Embryonic facial prominence (tissue), 1 donor: ENCODE measurements at regions not wholly inside any gene's neighbourhood (a gene's known extent, or its start where the extent isn't known, plus 50 kb on each side); places are given as distances from the start of the nearest gene placed in this dataset.
"Not testable (repeated sequence)": the region's sequence is repeated elsewhere in the genome, so short reads cannot be mapped to it uniquely, and the experiment has no call there.

ENCODE experiments used
- DNase-seq: peaks from one replicate; pipeline ENCODE4 v3.0.0-alpha.2; 2016; ENCODE audit errors: extremely low spot score

GRCh38 chr2:129189617-129190319 lies 789.7 kb upstream of the RAB6C start:
- DNase-seq = no peak

DNA sequence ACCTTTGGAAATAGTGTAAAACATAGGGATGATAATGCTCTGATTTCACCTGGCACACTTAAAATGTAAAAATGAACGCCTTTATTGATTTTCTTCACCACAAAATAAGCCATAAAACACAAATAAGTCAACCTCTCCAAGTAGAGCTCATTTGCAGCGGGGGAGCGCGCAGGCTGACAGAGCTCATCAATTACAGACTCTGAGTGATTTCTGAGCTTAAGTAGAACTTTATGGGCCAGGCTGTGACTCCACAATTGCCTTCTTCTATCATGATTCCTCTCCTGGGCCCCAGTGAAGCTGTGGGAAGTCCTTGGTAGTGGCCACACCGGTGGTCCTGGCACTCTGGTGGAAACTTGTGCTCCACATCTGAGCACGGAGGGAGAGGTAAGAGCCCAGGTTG lies 789.0 kb upstream of the RAB6C start:
- no peak for DNase-seq

GRCh38 chr2:129191530-129191929 lies 787.9 kb upstream of the RAB6C start:
- DNase-seq = no peak

- DNase-seq = no peak
Measured at GRCh38 chr2:129192117-129192516, 787.3 kb upstream of the RAB6C start.

DNA sequence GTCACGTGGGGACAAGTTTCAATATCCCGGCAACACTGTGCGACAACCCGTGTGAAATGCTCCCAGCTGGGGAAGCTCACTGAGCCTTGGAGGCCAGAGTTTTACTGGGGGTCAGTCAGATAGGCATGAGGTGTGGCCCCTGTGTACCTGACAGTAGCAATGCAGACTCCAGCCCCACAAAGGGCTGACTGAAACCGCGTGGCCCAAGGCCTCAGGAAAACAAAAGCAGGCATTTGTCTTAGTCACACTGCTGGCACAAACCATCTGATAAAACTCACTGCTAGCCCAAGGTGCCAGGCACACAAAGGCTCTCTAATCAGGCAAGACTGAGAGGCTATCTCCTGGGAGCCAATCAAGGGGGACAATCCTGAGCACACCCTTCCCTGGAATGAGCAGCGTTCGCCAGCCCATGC lies 786.6 kb upstream of the RAB6C start:
- no peak for DNase-seq

- DNase-seq = no peak
Measured at GRCh38 chr2:129193961-129194360, 785.5 kb upstream of the RAB6C start.

DNA sequence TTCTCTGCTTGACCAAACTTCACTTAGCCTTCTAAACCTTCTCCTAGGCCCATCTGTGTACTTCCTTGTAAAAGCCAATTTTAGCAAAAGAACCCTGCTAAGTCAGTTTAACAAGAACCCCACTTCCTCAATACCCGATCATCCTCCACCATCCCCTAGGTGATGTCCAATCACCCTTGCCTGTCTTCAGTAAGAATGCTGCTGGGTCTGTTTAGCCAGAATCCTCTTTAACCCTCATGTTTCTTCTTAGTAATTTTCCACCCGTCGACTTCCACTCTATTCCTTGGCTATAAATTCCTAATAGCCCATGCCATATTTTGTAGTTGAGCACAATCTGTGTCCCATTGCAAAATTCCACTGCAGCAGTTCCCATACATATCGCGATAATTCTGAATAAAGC lies 780.0 kb upstream of the RAB6C start:
- DNase-seq = no peak

- peak; percentile 19 for DNase-seq
Measured at GRCh38 chr2:129201696-129202095, 777.8 kb upstream of the RAB6C start.

DNA sequence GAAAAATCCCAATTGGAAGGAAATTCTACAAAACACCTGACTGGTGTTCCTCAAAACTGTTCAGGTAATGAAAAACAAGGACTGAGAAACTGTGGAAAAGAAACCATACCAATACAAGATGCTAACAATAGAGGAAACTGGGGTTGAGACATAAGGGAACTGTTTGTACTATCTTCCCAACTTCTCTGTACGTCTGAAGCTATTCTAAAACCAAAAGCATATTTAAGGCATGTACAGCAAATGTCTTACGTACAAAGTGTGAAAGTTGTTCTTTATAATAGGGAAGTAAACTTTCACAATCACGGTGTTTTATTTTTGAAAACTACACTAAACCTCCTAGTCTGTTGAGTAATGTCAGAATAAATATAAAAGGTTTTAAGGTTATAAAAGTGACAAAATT lies 776.1 kb upstream of the RAB6C start:
- no peak for DNase-seq

GRCh38 chr2:129204581-129204980 lies 774.9 kb upstream of the RAB6C start:
- not testable (repeated sequence) for DNase-seq

DNA sequence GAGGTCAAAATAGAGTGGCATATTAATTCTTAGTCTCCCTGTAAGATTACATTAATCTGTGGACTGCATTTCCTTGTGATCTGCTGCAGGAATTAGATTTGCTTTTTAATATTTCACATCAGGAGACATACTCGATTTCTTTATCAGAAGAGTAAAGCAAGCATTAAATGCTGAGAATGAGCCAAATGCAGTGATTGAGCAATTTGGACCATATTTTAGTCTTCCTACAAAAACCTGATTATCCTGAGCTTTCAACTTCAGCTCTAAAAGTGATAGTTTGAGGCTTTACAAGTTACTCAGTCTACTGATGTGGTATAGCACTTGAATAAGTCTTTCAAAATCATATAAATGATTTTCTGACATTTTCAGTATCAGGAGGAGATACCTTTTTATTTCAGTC lies 774.3 kb upstream of the RAB6C start:
- no peak for DNase-seq

DNA sequence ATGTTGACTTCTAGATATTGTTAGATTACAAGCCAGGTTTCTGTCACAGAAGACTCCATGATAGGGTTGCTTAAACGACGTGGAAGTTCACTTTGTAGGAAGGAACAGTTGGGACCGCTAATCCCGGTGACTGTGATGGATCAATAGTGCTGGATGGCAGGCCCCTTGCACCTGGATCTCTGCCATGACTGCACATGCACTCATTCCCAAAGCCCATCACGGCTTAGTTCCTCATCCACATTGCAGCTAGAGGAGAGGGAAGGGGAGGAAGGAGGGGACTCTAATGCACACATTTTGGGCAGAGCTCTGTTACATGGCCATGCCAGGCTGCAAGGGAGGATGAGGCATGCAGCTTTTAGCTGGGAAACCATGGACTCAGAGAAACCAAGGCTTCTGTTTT lies 773.7 kb upstream of the RAB6C start:
- no peak for DNase-seq

DNA sequence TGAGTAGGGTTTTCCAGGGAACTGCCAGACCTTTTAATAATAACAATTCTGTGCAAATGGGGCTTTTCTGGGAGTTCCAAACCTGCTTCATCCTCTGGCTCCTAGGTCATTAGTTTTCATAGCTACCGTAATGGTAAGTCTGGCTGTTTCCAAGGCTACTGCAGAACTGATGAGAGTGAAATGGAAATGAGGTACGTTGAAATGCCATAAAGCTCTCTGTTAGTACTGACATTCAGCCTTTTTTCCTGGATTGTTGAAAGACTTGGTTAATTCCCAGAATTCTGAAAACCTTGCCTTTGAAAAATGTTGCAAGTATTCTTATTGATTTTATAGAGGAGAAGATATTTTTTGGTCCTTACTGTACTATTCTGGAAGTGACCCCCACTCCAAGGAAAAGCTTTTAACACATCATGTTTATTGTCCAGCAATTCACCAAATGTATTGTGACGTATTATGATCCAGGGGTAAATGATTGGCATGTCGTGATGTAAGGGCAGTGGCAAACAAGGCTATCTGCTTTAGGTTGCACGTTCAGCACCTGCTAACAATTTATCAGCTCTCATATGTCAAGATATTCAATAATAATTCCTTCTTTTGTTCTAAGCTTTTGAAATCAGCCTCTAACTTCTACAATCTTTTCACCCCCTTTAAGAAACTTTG lies 767.0 kb upstream of the RAB6C start:
- no peak for DNase-seq

DNA sequence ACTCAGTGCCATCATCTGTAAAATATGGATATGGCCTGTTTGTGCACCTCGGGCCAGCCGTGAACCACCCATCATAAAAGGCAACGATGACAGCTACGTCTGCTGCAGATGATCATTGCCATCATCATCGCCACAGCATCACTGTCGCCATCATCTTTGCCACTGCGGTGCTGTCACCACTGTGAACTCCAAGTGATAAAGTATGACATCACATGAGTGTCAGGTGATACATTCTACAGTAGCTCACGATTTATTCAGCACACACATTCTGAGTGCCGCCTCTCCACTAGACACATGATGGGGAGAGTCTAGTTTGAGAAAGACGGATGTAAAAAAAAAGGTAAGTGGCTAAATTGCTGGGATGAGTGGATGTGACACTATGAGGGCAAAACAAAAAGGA lies 755.4 kb upstream of the RAB6C start:
- DNase-seq = no peak

- DNase-seq = no peak
Measured at GRCh38 chr2:129224486-129224885, 755.0 kb upstream of the RAB6C start.

DNA sequence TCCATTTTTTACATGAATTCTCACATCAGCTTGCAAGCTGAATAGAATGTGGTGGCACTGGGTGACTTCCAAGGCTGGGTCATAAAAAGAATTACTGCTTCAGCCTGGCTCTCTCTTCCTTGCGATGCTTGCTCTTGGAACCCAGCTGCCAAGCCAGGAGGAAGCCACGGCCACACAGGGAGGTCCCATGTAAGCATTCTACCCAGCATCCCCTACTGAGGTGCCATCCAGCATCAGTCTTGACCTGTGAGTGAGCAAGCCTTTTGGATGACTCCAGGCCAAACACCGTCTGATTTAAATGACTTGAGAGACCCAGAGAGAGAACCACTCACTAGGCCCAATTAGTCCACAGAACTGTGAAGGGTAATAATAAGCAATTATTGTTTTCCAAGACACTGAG lies 750.3 kb upstream of the RAB6C start:
- no peak for DNase-seq

GRCh38 chr2:129229830-129230441 lies 749.5 kb upstream of the RAB6C start:
- no peak for DNase-seq

DNA sequence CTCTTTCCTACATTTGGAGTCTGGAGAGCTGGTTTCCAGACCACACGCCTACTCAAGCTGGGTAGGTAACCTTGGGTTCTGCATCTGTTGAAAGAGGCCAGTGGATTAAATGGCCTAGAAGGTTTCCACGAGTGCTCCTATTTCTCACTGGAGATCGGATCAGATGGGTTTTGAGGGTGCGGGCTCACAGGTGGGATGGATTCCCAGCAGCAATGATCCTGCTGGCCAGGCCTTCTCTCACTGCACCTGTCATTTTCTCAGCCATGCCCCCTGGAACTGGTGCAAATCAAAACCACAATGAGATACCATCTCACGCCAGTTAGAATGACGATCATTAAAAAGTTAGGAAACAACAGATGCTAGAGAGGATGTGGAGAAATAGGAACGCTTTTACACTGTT lies 747.5 kb upstream of the RAB6C start:
- DNase-seq = no peak

DNA sequence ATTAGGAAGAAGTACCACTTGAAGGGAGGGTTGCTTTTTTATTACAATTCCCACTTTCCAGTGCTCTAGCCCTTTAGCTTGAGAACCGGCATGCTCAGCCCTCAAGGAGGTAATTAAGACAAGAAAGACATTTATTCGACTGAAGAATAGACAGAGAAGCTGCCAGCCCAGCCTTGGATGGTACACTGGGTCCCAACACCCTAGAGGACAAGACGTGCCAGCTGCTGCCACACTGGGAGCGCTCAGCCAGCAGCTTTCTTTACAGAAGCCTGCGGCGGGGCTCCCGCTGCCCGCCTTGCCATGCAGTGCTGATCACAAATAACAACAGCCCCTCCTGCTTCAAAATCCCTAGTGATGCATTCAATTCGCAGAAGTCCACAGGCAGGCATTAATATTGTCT lies 746.3 kb upstream of the RAB6C start:
- no peak for DNase-seq

GRCh38 chr2:129233751-129234406 lies 745.6 kb upstream of the RAB6C start:
- no peak for DNase-seq

GRCh38 chr2:129236601-129237000 lies 742.9 kb upstream of the RAB6C start:
- DNase-seq = no peak

DNA sequence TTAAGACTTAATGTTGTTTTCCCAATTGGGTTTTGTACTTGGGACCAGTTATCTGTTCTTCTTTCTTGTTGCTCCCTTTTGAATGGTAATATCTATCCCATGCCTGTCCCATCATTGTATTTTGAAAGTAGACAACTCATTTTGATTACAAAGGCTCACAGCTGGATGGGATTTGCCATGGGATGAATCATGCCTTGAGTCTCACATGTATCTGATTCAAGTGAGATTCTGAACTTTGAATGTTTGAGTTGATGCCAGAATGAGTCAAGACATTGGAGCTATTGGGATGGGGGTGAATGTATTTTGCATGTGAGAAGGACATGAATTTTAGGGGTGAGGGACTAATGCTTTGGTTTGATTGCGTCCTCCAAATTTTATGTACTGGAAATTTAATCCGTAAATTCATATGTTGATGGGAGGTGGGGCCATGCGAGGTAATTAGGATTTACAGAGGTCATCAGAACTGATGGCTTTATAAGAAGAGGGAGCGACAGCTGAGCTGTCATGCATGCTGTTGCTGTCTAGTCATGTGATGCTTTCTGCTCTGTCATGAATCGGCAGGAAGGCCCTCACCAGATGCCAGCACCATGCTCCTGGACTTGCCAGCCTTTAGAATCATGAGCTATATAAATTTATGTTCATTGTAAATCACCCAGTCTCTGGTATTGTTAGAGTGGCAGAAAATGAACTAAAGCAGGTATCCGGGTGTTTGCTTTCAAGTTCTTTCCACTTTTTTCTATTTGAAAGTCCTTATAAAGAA lies 741.3 kb upstream of the RAB6C start:
- DNase-seq = no peak
